Heart right ventricle (tissue), 16 donors: ENCODE measurements at regions not wholly inside any gene's neighbourhood (a gene's known extent, or its start where the extent isn't known, plus 50 kb on each side); places are given as distances from the start of the nearest gene placed in this dataset.
A peak's percentile ranks its signal among the peaks of the same experiment; 100 is the strongest.

Source experiments
- ATAC-seq, 8 donors: fragments of 200-7000 bp; cut with Tn5 transposase; one replicate each; pipeline ENCODE4 v1.9.1; 2020; ENCODE audit warnings: mild to moderate bottlenecking in 8 of 8, moderate library complexity in 8 of 8, moderate number of reproducible peaks in 1 of 8
- DNase-seq, 2 donors: peaks; one replicate each; pipeline ENCODE4 v3.0.0-alpha.2; 2020
- H3K27ac ChIP-seq, 10 donors: fragments of 200-600 bp; sonication (generic) in 2 of 10; one replicate each; pipeline versions ENCODE4 v1.5.0 to v1.8.0; 2020 to 2022; ENCODE audit warnings: mild to moderate bottlenecking in 3 of 10
- H3K27me3 ChIP-seq, 7 donors: fragments of 200-600 bp; one replicate each; pipeline ENCODE4 v1.8.0; 2021 to 2022; ENCODE audit warnings: mild to moderate bottlenecking in 2 of 7
- H3K36me3 ChIP-seq, 9 donors: fragments of 200-600 bp; sonication (generic) in 1 of 9; one replicate each; pipeline versions ENCODE4 v1.5.0 to v1.8.0; 2020 to 2022; ENCODE audit warnings: mild to moderate bottlenecking in 2 of 9
- H3K4me1 ChIP-seq, 9 donors: fragments of 200-600 bp; sonication (generic) in 1 of 9; one replicate each; pipeline versions ENCODE4 v1.5.0 to v1.8.0; 2020 to 2022; ENCODE audit warnings: mild to moderate bottlenecking in 4 of 9
- H3K4me3 ChIP-seq, 10 donors: fragments of 200-600 bp; sonication (generic) in 2 of 10; one replicate each; pipeline versions ENCODE4 v1.5.0 to v1.8.0; 2020 to 2022; ENCODE audit warnings: mild to moderate bottlenecking in 7 of 10, moderate library complexity in 2 of 10
- H3K9me3 ChIP-seq, 11 donors: fragments of 200-600 bp in 10 of 11; sonication (generic) in 2 of 11; one replicate each; pipeline versions ENCODE4 v1.5.0 to v1.8.0; 2013 to 2022; ENCODE audit warnings: mild to moderate bottlenecking in 2 of 11, control low read depth in 1 of 11, moderate library complexity in 1 of 11
- WGBS, 2 donors: extraction: QIAGEN DNeasy Blood & Tissue Kit; methylation state at CpG; one replicate each; pipeline ENCODE4 v1.1.7; 2013; ENCODE audit warnings: inconsistent platforms in 1 of 2; 5-methylcytosine and 5-hydroxymethylcytosine counted together
- intact Hi-C, 10 donors: fragments of 100-400 bp; cut with DNase I; formaldehyde crosslinking; loops; one replicate each; pipeline versions ENCODE4 v1.11.1 to v1.14.2; 2022
- TF ChIP-seq, protein P1 (sequence below), 9 donors: fragments of 200-600 bp; sonication (generic) in 2 of 9; IDR thresholded peaks; one replicate each; pipeline versions ENCODE4 v1.5.0 to v1.8.0; 2021 to 2022; ENCODE audit warnings: antibody characterized with exemption in 9 of 9, mild to moderate bottlenecking in 5 of 9, moderate library complexity in 1 of 9
- donor health status: Arrhythmogenic right ventricular cardiomyopathy.
- donor health status: ischemic (EF 13 %, LVEDD 7.1; RV severe dilation, severe dysfunction).
- donor health status: healthy with polysubstance abuse.
- donor health status: DM: no; HTN: yes; CAD: no.
- donor health status: DM: no; HTN: no; CAD: no.
- donor health status: ischemic (EF 25% LVEDD 6.9; RV normal size, moderate dysfunction).
- donor health status: ischemic (EF 25% LVEDD 5.7; RV mildly dilated, moderate dysfunction).
- donor health status: healthy.
- donor health status: DM: yes; HTN: yes; CAD: no.
- donor health status: Ischemic cardiomyopathy.
- donor health status: ischemic (EF 35%, LVEDD 5.7; RV mildly dilated, moderate dysfunction).
- donor health status: nonischemic (EF 11% LVEDD 7.7; RV severe dilation, severe dysfunction).
- donor health status: DM: yes; HTN: yes; CAD: no.
- donor health status: PGD.
- donor health status: ischemic (EF 29% LVEDD 5.4; RV normal size, mild dysfunction).
- donor health status: nonischemic (EF 23%, LVEDD 6.1; RV moderate dilation, normal function).

GRCh38 chr4:165684177-165684805 lies 188.7 kb upstream of the TLL1 start:
- H3K27ac ChIP-seq, result no peak overlapping the region
- intact Hi-C loops, result no loop called here
- no peak overlapping the region for H3K4me3 ChIP-seq
- no peak for DNase-seq
- peaks cover 0 to 3% (median 0%) of the 10 kb centered on the region in 11 donors for H3K9me3 ChIP-seq
- H3K27me3 ChIP-seq, result no peaks in the 10 kb centered on the region
- peaks cover 0 to 6% (median 0%) of the 10 kb centered on the region in 9 donors for H3K4me1 ChIP-seq
- TF ChIP-seq, protein P1, sequence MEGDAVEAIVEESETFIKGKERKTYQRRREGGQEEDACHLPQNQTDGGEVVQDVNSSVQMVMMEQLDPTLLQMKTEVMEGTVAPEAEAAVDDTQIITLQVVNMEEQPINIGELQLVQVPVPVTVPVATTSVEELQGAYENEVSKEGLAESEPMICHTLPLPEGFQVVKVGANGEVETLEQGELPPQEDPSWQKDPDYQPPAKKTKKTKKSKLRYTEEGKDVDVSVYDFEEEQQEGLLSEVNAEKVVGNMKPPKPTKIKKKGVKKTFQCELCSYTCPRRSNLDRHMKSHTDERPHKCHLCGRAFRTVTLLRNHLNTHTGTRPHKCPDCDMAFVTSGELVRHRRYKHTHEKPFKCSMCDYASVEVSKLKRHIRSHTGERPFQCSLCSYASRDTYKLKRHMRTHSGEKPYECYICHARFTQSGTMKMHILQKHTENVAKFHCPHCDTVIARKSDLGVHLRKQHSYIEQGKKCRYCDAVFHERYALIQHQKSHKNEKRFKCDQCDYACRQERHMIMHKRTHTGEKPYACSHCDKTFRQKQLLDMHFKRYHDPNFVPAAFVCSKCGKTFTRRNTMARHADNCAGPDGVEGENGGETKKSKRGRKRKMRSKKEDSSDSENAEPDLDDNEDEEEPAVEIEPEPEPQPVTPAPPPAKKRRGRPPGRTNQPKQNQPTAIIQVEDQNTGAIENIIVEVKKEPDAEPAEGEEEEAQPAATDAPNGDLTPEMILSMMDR (IDR thresholded peaks at IDR 0.05), result no peak
- ATAC-seq, result peak in 1 of 8 donors; percentile 82
- H3K36me3 ChIP-seq, result no peaks in the 10 kb centered on the region
- WGBS, 2 donors, result 80% methylated on average over 7 of the region's 7 CpGs

GRCh38 chr4:165686756-165687155 lies 186.3 kb upstream of the TLL1 start:
- 94 to 98% methylated on average over 3 of the region's 3 CpGs for WGBS, 2 donors

GRCh38 chr4:165689159-165689558 lies 183.9 kb upstream of the TLL1 start:
- H3K9me3 ChIP-seq, result peaks cover 0 to 2% (median 0%) of the 10 kb centered on the region in 11 donors
- WGBS, 2 donors, result 88 to 93% methylated on average over 3 of the region's 3 CpGs
- intact Hi-C loops, result no loop called here
- H3K27me3 ChIP-seq, result no peaks in the 10 kb centered on the region
- peaks cover 0 to 6% (median 0%) of the 10 kb centered on the region in 9 donors for H3K4me1 ChIP-seq
- DNase-seq (no peak), ATAC-seq (no peak)
- no peak overlapping the region for H3K27ac ChIP-seq
- TF ChIP-seq, protein P1 (IDR thresholded peaks at IDR 0.05), result no peak
- no peaks in the 10 kb centered on the region for H3K36me3 ChIP-seq
- H3K4me3 ChIP-seq, result no peak overlapping the region

More at GRCh38 chr4:165686756-165687155, 186.3 kb upstream of the TLL1 start:
- DNase-seq (no peak), ATAC-seq (no peak)
- no peaks in the 10 kb centered on the region for H3K27me3 ChIP-seq
- no peaks in the 10 kb centered on the region for H3K36me3 ChIP-seq
- intact Hi-C loops, result no loop called here
- H3K27ac ChIP-seq, result no peak overlapping the region
- H3K4me1 ChIP-seq, result peaks cover 0 to 6% (median 0%) of the 10 kb centered on the region in 9 donors
- TF ChIP-seq, protein P1 (IDR thresholded peaks at IDR 0.05), result no peak
- H3K9me3 ChIP-seq, result peaks cover 0 to 2% (median 0%) of the 10 kb centered on the region in 11 donors
- no peak overlapping the region for H3K4me3 ChIP-seq

DNA sequence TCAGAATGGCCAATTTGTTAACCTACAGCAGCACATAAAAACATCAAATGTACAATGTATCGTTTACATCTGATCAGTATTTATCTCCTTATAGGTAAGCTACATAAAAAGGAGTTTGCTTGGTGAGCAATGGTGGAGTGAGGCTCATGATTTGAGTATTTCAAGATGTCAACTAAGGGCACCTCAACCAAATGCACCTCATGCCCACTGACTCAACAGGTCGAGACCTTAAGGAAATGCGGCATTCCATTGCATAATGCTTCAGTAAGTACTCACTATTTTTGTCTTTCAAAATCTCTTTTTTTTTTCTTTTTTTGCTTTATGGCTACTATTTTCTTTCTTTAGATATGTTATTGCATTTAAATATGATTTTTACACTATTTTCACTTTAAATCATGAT lies 181.0 kb upstream of the TLL1 start:
- H3K27ac ChIP-seq, result no peak overlapping the region
- H3K9me3 ChIP-seq, result no peaks in the 10 kb centered on the region
- intact Hi-C loops, result loop anchor here in 1 of 10 donors (10.0 kb wide), 1 partner anchor 157 kb away; no protein-coding TSS in a partner anchor
- ATAC-seq, result no peak
- H3K36me3 ChIP-seq, result no peaks in the 10 kb centered on the region
- H3K4me1 ChIP-seq, result peaks cover 0 to 6% (median 0%) of the 10 kb centered on the region in 9 donors
- TF ChIP-seq, protein P1 (IDR thresholded peaks at IDR 0.05), result no peak
- H3K4me3 ChIP-seq, result no peak overlapping the region
- H3K27me3 ChIP-seq, result no peaks in the 10 kb centered on the region
- WGBS, 2 donors, result 97% methylated on average over 3 of the region's 3 CpGs
- no peak for DNase-seq
